ENCODE measurements at regions not wholly inside any gene's neighbourhood (a gene's known extent, or its start where the extent isn't known, plus 50 kb on each side); places are given as distances from the start of the nearest gene placed in this dataset.

DNA sequence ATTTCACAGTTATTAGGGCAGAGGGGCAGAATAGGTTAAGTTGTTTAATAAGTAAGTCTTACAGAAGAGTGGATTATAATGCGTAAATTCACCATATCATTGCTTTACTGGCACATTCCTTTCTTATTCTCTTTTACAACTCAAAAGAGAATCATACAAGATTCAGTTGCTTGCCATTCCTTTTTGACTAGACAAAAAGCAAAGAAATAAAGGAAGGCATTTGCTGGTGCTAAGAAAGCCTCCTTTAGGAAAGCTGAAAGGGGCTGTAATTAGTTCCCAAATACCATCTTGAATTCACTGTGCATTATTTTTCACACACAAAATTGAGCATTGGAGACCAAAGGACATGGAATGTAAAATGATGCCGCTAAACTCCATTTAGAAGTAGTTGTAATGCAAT is 499.3 kb downstream of the NXPH1 start:
- TF ChIP-seq, protein P1, sequence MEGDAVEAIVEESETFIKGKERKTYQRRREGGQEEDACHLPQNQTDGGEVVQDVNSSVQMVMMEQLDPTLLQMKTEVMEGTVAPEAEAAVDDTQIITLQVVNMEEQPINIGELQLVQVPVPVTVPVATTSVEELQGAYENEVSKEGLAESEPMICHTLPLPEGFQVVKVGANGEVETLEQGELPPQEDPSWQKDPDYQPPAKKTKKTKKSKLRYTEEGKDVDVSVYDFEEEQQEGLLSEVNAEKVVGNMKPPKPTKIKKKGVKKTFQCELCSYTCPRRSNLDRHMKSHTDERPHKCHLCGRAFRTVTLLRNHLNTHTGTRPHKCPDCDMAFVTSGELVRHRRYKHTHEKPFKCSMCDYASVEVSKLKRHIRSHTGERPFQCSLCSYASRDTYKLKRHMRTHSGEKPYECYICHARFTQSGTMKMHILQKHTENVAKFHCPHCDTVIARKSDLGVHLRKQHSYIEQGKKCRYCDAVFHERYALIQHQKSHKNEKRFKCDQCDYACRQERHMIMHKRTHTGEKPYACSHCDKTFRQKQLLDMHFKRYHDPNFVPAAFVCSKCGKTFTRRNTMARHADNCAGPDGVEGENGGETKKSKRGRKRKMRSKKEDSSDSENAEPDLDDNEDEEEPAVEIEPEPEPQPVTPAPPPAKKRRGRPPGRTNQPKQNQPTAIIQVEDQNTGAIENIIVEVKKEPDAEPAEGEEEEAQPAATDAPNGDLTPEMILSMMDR (IDR thresholded peaks at IDR 0.05; ENCODE audit: low read length): no peak
- TF ChIP-seq EZH2 (IDR thresholded peaks at IDR 0.05; ENCODE audit: borderline replicate concordance, low read length): no peak

Data from OCI-LY1 (cell line).